Pancreas (tissue), 10 donors: ENCODE measurements at regions not wholly inside any gene's neighbourhood (a gene's known extent, or its start where the extent isn't known, plus 50 kb on each side); places are given as distances from the start of the nearest gene placed in this dataset.

Experiments used
- ATAC-seq, 4 donors: fragments of 200-7000 bp; cut with Tn5 transposase; one replicate each; pipeline versions ENCODE4 v1.8.0 to v1.9.1; 2020; ENCODE audit warnings: mild to moderate bottlenecking in 4 of 4, moderate library complexity in 4 of 4
- DNase-seq, 6 donors: peaks; one replicate each; pipeline ENCODE4 v3.0.0-alpha.2; 2020
- FAIRE-seq: peaks from 2 replicates; lab custom pipeline; 2012; peaks lifted over from hg19 to GRCh38; lab: Jason Lieb, UNC
- H3K27ac ChIP-seq, 4 donors: fragments of 200-600 bp; sonication (generic); 1 replicate in 3 of 4; 2 replicates in 1 of 4; pipeline versions ENCODE4 v1.5.0 to v1.8.0; 2020
- H3K27me3 ChIP-seq, 4 donors: fragments of 200-600 bp; one replicate each; pipeline ENCODE4 v1.8.0; 2021
- H3K36me3 ChIP-seq, 3 donors: fragments of 200-600 bp; sonication (generic) in 1 of 3; one replicate each; pipeline versions ENCODE4 v1.5.0 to v1.8.0; 2020 to 2021
- H3K4me1 ChIP-seq, 3 donors: fragments of 200-600 bp; one replicate each; pipeline ENCODE4 v1.8.0; 2021
- H3K4me3 ChIP-seq, 4 donors: fragments of 200-600 bp; sonication (generic) in 2 of 4; one replicate each; pipeline versions ENCODE4 v1.5.0 to v1.8.0; 2020 to 2021
- H3K9me3 ChIP-seq, 4 donors: fragments of 200-600 bp; one replicate each; pipeline ENCODE4 v1.8.0; 2021
- CTCF ChIP-seq, 4 donors: fragments of 200-600 bp; sonication (generic) in 3 of 4; IDR thresholded peaks; one replicate each; pipeline versions ENCODE4 v1.5.0 to v1.8.0; 2021; ENCODE audit warnings: antibody characterized with exemption in 4 of 4
- WGBS, 2 donors: extraction: QIAGEN DNeasy Blood & Tissue Kit; methylation state at CpG; one replicate each; pipeline ENCODE4 v1.1.7; 2013; 5-methylcytosine and 5-hydroxymethylcytosine counted together
- intact Hi-C, 3 donors: fragments of 100-400 bp; cut with DNase I; formaldehyde crosslinking; loops; one replicate each; pipeline versions ENCODE4 v1.11.1 to v1.14.2; 2022
- donor health status: healthy with polysubstance abuse.
- donor health status: DM: no; HTN: no; CAD: no; lungs with moderate emphysema.
- donor health status: DM: no; HTN: no; CAD: no.
- donor health status: control.
- donor health status: control.
- donor health status: Bipolar disorder and iron deficiency.
- donor health status: DM: yes; HTN: yes; CAD: no.
- donor health status: DM: no; HTN: no; CAD: no.
- donor health status: DM: no; HTN: no; CAD: no.
- donor health status: DM: yes; HTN: yes; CAD: no.

- WGBS, 2 donors, result 56 to 74% methylated on average over 2 of the region's 2 CpGs
- H3K27me3 ChIP-seq, result no peaks in the 10 kb centered on the region
- no peaks in the 10 kb centered on the region for H3K36me3 ChIP-seq
- TF ChIP-seq CTCF (IDR thresholded peaks at IDR 0.05), result no peak
- H3K27ac ChIP-seq, result no peak overlapping the region
- ATAC-seq, result no peak
- no peak overlapping the region for H3K4me3 ChIP-seq
- no peaks in the 10 kb centered on the region for H3K4me1 ChIP-seq
- FAIRE-seq, result no peak
- H3K9me3 ChIP-seq, result no peaks in the 10 kb centered on the region
- no peak for DNase-seq
- intact Hi-C loops, result loop anchor here in 1 of 3 donors (10.0 kb wide), 1 partner anchor 791 kb away; no protein-coding TSS in a partner anchor
Observed at GRCh38 chr18:45163871-45164270, 451.4 kb upstream of the SLC14A2 start.

GRCh38 chr18:45164551-45164950, 450.7 kb upstream of the SLC14A2 start:
- no peak for TF ChIP-seq CTCF (IDR thresholded peaks at IDR 0.05)
- H3K9me3 ChIP-seq, result no peaks in the 10 kb centered on the region
- H3K27ac ChIP-seq, result no peak overlapping the region
- H3K4me3 ChIP-seq, result no peak overlapping the region
- ATAC-seq, result no peak
- H3K36me3 ChIP-seq, result no peaks in the 10 kb centered on the region
- no peak for DNase-seq
- 41 to 48% methylated on average over 1 of the region's 1 CpG for WGBS, 2 donors
- FAIRE-seq, result no peak
- no peaks in the 10 kb centered on the region for H3K27me3 ChIP-seq
- H3K4me1 ChIP-seq, result no peaks in the 10 kb centered on the region
- intact Hi-C loops, result loop anchor here in 1 of 3 donors (10.0 kb wide), 1 partner anchor 790 kb away; no protein-coding TSS in a partner anchor

- Histone ChIP-seq H3K27me3 (no peaks in the 10 kb centered on the region), H3K4me1 (no peaks in the 10 kb centered on the region), H3K9me3 (no peaks in the 10 kb centered on the region), H3K36me3 (no peaks in the 10 kb centered on the region), H3K4me3 (no peak overlapping the region), H3K27ac (no peak overlapping the region)
- intact Hi-C loops, result loop anchor here in 1 of 3 donors (10.0 kb wide), 1 partner anchor 790 kb away; no protein-coding TSS in a partner anchor
- TF ChIP-seq CTCF (IDR thresholded peaks at IDR 0.05), result no peak
- FAIRE-seq, result no peak
- no peak for ATAC-seq
- DNase-seq, result no peak
Observed at GRCh38 chr18:45165176-45165713, 450.0 kb upstream of the SLC14A2 start.

GRCh38 chr18:45165871-45166270, 449.4 kb upstream of the SLC14A2 start:
- no peak overlapping the region for H3K4me3 ChIP-seq
- DNase-seq, result no peak
- no peaks in the 10 kb centered on the region for H3K36me3 ChIP-seq
- 70 to 80% methylated on average over 3 of the region's 3 CpGs for WGBS, 2 donors
- no peaks in the 10 kb centered on the region for H3K9me3 ChIP-seq
- intact Hi-C loops, result loop anchor here in 1 of 3 donors (10.0 kb wide), 1 partner anchor 789 kb away; no protein-coding TSS in a partner anchor
- no peaks in the 10 kb centered on the region for H3K27me3 ChIP-seq
- H3K4me1 ChIP-seq, result no peaks in the 10 kb centered on the region
- ATAC-seq, result no peak
- no peak for FAIRE-seq
- no peak overlapping the region for H3K27ac ChIP-seq
- TF ChIP-seq CTCF (IDR thresholded peaks at IDR 0.05), result no peak

- no peaks in the 10 kb centered on the region for H3K36me3 ChIP-seq
Observed at GRCh38 chr18:45166341-45166835, 448.9 kb upstream of the SLC14A2 start.

More at GRCh38 chr18:45166341-45166835, 448.9 kb upstream of the SLC14A2 start:
- H3K27ac ChIP-seq, result no peak overlapping the region
- no peak overlapping the region for H3K4me3 ChIP-seq
- no peak for ATAC-seq
- TF ChIP-seq CTCF (IDR thresholded peaks at IDR 0.05), result no peak
- no peak for DNase-seq
- H3K27me3 ChIP-seq, result no peaks in the 10 kb centered on the region
- no peaks in the 10 kb centered on the region for H3K9me3 ChIP-seq
- no peak for FAIRE-seq
- WGBS, 2 donors, result 91 to 93% methylated on average over 5 of the region's 5 CpGs
- H3K4me1 ChIP-seq, result no peaks in the 10 kb centered on the region
- intact Hi-C loops, result loop anchor here in 1 of 3 donors (10.0 kb wide), 1 partner anchor 788 kb away; no protein-coding TSS in a partner anchor
